Occipital lobe (tissue), 1 donor: ENCODE measurements at regions not wholly inside any gene's neighbourhood (a gene's known extent, or its start where the extent isn't known, plus 50 kb on each side); places are given as distances from the start of the nearest gene placed in this dataset.
"Not testable (repeated sequence)": the region's sequence is repeated elsewhere in the genome, so short reads cannot be mapped to it uniquely, and the experiment has no call there.

Source experiments
- DNase-seq: peaks from one replicate; lab custom pipeline; 2025; lab: John Stamatoyannopoulos, UW

DNA sequence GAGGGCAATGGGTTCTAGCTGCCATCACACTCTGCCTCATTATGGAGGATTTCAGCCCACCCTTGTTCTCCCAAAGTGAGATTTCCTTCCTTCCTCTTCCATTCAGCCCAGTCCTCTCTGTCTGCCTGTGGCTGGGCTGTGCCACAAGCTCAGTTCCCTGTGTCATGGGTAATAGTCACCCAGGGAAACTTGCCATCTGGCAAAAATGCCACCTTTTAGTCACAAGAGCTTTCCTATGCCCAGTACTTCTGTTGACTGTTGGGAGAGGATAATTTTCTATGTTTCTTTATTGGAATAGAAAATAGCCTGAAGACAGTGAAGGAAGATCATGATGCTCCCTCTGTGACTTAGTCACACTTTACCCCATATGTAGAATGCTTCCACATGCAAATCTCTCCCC lies 71.4 kb downstream of the TLR4 start:
- peak; percentile 4 for DNase-seq

DNA sequence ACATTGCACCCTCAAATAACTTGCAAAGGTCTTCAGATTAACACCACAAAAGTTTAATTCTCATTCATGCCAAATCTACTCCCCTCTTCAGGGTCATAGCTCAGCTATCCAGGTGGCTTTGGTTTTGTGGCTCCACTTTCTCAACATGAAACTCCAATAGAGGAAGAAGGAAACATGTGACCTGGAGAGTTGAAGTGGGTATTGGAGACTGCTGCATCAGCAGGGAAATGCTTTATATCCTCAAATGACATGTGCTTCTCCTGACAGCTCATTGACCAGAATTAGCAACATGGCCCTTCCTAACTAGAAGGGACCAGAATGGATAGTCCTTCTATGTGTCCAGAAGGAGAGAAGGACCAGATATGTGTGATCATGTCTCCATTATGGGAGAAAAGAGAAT lies 73.6 kb downstream of the TLR4 start:
- DNase-seq: no peak

DNA sequence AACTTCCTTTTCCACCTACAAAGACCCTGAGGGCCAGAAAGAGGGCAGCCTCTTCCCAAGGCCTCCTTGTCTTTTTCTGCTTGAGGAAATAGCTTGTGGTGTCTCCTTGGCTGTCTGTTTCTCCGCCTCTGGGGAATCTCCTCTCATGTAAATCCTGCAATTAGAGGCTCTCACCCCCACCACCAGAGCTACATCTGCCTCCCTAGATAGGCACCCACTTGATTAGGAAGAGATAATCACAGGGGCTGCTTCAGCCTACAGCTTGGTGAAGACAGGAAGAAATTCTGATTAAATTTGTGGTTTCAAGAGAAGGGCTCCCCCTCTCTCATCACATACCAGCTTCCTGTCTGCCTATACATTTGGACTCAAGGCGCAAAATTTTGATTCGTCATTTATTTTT lies 75.6 kb downstream of the TLR4 start:
- DNase-seq: no peak

DNA sequence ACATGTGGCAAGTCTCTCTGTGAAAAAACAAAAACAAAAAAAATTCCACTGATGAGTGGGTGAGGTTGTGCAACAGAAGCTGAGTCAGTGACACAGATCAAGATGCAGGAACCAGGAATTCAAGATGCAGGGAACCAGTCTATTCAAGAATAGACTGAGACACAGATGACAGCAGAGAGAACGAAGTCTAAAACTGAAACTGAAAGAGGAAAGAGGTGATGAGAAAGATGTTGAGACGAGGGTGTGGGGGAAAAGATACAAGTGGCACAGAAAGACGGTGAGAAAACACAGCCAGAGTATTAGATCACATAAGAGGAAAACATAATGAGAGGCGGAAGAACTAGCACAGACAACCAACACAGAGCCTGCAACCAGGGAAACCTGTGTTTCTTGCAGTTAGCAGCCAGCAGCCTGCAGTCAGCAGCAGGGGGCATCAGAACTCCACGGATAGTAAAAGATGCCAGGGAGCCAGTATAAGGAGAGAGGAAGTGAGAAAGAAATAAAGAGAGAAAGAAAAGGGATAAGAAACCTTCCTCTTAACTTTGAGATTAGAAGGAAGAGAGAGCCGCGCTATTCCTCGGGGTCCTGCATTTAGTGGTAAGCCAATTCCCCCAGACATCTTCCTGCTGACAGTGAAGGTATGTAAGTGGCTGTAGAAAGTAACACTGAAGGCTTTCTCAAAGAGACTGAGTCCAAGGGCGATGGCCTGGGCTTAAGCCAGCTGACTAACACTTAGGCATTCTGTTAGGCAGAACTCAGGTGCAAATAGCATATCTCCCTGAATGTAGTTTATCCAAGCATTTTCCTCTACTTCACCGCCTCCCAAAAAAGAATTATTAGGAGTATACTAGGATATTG lies 79.0 kb downstream of the TLR4 start:
- DNase-seq: peak; percentile 77

DNA sequence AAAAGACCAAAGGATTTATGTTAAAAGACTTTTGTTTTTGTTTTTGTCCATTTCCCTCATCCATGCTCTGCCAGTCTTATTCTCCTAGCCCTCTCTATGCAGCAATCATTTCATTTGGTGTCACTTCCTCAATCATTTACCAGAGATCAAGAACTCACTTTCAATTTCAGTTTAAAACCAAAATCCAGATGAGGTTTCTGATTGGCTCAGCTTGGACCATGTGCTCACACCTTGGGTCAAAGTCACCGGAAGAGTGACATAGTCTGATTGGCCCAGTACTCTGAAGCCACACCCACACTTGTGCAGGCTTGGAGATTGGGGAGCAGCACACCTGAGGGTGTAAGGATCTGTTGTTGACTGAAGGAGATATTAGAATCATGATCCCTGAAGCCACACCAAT lies 79.6 kb downstream of the TLR4 start:
- no peak for DNase-seq

DNA sequence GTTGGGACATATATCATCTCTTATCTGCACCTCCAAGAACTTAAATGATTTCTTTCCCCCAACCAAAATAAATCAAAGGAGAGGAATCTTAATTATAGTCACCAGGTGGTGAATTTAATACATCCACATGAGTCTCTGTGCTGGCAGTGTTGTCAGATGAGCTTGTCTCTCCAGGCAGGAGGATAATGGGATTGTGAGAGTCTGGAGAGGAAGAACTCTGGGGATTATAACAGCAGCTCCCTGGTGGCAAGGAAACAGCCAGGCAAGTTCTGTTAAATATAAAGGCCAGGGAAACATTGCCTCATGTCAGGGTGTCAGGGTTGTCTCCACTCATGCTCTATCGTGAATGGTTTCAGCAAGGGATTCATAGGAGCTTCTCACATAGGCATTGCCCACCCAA lies 80.8 kb downstream of the TLR4 start:
- DNase-seq: no peak

DNA sequence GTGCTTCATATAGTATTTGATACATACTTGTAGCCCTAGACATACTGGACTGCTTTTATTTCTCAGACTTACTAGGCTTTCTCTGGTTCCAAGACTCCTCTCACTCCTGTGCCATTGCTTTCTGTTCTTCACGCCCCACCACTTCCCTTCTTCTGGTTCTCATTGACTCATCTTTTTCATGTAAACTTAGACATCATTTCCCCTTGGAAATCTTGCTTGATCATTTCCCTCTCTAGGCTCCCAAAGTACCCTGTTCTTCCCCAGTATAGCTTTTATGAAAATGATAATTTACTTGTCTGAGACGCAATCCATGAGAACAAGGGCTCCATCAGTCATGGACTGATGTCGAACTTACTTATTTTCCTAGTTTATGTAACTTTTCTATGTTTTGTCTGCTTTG lies 83.5 kb downstream of the TLR4 start:
- no peak for DNase-seq

DNA sequence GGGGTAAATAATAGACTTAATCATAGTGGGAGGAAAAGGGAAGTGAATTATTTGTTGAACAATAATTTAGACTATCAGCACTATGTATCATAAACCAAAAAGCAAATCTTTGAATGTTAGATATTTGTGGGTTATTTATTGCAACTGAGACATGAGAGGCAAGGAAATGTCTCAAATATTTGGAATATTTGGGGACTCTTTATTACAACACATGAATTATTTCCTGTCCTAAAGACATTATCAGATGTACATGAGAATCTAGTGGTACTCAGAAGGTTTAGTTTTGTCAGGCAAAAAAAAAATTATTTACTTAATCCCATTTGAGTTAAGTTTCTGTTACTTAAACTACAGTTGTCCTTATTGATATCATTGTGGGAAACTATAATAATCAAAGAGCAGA lies 91.1 kb downstream of the TLR4 start:
- no peak for DNase-seq

DNA sequence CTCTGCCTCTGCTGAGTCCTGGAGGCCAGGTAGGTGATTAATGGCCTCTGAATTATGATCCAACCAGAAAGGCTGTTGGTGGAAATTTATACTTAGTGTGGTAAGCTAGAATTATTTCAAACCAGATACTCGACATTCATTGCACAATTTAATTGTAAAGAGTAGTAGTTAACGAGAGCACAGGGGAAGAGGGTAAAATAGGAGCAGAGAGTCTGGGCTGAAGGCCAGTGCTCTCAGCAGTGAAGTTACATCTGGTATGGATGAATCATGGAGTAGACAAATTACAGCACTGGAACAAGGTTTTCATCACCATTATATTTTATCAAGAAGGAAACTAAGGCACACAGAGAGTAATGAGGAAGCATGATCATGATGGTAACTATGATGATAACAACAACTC lies 92.5 kb downstream of the TLR4 start:
- DNase-seq: no peak

DNA sequence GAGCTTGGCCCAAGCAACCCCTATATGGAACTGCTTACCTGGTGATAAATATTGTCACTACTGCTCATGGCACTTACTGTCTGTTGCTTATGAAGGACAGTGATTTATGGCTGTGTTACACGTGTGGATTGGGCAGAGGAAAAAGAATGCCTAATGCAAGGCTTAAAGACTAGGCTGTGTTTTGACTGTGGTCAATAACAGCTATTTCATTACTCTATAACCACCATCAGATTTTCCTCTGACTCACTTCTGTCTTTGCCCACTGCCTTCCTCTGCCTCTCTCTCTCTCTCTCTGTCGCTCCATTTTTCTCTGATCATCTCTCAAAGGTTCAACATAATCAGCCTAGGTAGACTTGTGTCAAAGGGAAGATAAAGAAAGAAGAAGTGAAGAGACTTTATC lies 96.2 kb downstream of the TLR4 start:
- no peak for DNase-seq

DNA sequence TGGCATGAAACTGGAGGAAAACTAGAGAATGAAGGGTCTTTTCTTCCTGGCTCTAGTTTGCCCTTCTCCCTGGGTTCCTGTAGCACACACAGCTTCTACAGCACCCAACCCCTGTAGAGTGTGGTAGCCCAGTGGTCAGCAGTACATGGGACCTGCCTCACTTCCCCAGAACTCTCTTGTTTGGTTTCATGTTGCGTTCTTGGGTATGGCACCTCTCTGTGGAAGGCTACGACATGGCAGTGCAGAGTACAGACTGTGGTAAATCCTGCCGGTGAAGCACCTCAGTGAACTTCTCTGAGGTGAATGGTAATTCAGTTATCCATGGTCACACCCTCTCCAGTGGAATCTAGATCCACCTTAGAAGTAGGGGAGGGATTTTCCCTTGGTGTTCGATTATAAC lies 105.5 kb downstream of the TLR4 start:
- no peak for DNase-seq

DNA sequence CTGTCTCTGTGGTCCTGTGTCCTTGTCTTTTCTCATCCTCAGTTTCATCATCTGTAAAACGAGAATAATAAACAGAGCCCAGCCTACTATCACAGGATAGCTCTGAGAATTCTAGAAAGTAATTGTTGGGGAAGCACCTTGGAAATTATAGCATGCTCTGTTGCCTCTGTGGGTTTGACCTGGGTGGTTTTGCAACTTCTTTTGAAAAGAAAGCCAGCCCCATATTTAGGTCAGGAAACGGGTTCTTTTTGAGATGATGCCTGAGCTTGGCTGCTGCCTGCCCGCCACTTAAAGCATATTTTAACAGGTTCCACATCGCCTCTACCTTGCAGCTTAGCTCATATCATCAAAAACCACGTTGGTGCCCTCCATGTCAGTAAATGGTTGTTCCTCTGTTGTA lies 111.1 kb downstream of the TLR4 start:
- no peak for DNase-seq

DNA sequence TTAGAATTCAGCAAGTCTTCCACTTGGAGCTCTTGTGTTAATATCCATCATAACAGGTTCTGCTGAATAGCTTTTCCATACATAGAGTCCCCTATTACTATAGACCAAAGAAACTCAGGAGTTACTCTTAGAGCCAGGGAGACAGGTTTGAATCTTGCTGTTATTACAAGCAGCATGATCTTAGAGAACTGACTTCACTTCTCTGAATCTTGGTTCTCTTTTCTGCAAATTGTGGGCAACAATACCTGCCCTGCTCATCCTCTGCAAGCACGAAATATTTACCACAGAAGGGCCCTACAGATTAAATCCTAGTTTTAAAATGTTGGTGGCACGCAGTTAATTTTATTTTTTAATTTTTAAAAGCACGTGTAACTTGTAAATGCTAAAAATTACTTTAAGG lies 111.7 kb downstream of the TLR4 start:
- no peak for DNase-seq

DNA sequence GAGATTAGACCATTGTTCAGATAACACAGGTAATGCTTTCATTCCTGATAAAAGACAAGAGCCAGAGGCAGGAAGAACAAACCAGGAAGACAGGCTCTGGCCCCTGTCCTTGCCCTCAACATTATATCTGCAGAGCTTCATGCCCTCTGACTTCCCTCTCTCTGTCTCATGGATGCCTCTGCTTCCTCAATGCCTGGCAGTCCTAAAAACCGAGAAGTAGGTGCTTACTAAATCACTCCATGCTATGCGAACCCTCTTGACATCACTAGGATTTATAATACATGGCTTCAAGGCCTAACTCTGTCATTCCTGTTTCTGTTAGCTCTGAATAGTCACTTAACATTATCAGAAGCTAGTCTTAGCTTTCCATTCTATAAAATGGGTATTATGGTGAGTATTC lies 117.8 kb downstream of the TLR4 start:
- DNase-seq: no peak

DNA sequence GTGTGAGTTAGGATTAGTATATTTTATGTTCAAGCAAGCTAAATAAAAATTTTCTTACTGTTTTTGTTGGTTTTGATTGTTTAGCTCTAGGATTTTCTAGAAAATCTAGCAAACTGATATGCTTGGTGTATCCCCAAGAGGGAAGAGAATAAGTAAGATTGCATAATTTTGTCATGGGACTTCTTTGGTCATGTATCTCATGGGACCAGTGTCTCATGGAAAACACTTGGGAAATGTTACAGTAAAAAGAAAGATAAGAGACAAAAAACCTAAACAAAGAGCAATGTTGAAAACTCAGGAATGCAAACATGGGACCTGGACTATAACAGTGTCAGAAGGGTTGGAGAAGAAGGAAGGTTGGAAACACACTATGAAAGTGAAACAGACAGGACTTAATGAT lies 119.4 kb downstream of the TLR4 start:
- DNase-seq: no peak

DNA sequence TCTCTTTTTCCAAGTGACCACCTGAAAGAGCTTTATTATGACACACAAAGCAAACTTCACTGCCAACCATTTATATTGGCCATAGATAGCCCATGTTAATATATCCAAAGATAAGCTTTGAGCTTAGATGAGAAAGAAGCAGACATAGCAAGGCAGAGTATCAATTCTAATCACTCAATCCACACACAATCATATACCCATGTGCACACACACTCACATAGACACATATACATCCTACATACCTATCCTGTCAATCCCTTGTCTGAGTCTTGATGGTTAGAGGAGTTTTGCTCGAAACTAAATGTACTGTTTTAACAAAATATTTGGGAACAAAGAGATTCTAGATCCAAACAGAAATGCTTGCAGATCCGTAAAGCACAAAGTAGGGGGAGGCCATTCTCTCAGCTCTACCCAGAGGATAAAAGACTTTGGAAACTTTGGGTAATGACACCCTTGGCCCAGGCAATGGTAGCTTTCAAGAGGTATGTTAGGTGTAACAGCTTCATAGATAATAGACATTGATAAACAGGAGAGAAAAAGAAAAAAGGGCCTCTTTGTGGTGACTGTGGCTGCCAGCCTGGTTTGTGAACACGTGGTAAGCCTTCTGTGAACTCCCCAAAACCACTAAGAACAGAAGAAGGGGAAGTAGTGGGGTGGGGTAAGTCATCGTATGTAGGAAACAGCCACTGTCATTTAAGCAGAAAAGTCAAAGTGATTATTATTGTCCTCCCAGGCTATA lies 121.6 kb downstream of the TLR4 start:
- DNase-seq: no peak

DNA sequence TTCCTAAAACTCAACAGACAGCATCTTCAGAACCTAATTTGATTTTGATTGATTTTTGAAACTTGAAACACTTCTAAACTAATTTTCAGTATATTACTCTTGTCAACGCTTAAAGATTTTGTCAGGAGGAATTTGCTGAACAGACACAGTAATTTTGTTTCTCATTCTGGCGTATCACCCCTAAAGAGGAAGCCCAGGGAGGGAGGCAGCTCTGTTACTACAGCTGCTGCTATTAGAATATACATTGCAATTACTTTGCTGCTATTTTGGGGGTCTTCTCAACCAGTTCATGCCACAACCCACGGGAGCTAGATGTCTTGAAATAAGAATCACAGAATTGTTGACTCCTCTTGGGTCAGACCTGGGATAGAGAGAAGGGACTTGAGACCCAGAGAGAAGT lies 122.6 kb downstream of the TLR4 start:
- no peak for DNase-seq

DNA sequence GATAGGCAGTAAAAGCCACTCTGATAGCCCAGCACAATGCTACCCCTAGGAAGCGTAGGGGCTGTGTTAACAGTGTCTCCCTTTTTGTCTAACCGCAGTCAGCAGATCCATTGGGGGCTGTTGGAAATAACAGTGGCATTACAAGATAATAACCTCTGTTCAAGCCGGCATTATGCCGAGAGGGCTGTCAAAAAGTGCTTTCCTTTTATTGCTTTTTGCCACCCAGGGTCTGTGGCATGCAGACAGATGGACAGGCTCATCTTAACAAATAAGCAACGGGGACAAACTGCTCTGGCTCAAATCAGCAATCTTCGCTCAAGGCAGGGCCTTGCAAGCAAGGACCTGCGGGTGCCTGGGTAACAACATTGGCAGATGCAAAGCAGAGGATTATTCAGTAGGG lies 123.3 kb downstream of the TLR4 start:
- DNase-seq: no peak

DNA sequence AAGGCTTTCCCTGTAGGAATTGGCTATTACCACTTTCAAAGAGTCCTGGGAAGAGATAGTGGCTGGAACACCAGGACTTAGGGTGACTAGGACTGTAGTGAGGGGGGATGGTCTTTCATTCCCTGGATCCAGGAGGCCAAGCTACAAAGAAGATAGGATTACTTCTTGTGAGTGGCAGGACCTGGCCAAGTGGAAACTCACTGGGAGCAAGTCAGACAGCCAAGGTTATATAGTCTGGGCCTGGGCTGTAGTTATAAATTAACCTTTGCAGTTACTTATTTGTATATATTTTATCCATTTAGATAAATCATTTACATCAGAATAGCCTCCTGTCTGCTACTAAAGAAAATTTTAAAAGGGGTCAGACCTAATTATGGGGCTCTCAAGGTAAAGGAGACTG lies 124.3 kb downstream of the TLR4 start:
- no peak for DNase-seq

DNA sequence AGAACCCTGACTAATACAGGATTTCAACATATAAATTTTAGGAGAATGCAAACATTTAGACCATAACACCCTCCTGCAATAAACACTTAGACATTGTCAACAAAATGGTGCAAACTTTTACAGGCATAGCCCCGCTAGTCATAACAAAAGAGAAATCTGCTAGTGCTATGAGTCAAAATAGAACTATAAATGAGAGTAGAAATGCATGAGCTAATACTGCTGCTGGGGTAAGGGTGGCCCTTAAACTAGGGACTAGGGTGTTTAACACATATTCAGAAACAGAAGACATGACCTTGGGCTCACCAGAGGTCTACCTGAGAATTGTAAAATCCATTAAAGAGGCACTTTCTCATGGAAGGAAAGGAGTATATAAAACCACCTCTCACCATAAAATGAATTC lies 131.6 kb downstream of the TLR4 start:
- DNase-seq: no peak

DNA sequence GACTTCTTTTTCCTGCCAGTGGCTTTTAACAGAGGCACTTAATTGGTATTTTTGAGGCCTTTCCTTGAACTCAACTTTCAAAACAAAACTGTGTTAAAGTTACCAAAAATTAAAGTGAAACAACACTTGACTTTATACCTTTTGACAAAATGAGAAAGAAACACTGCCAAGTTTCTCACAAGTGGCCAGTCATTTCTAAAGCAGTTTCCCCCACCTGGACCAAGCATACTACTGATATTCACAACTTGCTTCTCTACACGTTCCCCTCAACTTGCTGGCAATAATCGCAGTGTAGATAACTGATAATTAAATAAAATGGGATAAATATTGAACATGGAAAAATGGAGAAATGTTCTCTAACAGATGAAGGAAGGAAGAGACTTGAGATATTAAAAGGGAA lies 135.7 kb downstream of the TLR4 start:
- DNase-seq: no peak

DNA sequence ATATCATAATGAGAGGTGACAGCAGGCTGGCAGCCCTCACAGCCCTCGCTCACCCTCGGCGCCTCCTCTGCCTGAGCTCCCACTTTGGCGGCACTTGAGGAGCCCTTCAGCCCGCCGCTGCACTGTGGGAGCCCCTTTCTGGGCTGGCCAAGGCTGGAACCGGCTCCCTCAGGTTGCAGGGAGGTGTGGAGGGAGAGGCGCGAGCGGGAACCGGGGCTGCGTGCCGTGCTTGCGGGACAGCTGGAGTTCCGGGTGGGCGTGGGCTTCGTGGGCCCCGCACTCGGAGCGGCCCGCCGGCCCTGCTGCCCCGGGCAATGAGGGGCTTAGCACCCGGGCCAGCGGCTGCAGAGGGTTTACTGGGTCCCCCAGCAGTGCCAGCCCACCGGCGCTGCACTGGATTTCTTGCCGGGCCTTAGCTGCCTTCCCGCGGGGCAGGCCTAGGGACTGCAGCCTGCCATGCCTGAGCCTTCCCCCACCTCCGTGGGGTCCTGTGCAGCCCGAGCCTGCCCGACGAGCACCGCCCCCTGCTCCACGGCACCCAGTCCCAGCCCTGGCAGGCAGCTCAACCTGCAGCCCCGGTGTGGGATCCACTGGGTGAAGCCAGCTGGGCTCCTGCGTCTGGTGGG lies 147.7 kb downstream of the TLR4 start:
- DNase-seq: not testable (repeated sequence)

DNA sequence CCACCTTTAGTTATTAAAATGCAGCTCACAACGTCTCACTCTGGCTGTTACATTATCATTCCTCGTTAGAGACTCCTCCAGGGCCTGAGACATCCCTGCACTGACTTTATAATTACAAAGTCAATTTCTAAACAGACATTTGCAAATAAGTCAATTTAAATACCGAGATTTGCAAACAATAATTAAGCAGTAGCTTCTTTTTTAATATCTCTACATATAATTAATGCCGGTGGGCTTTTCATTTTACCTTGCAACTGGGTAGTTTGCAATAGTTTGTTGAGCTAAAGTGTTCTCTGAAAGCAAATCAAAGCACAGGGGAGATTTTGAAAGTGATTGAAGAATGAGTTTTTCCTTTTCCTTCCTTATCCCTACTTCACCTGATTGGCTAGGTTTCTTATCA lies 154.4 kb downstream of the TLR4 start:
- DNase-seq: no peak
